ENCODE measurements at regions not wholly inside any gene's neighbourhood (a gene's known extent, or its start where the extent isn't known, plus 50 kb on each side); places are given as distances from the start of the nearest gene placed in this dataset.

DNA sequence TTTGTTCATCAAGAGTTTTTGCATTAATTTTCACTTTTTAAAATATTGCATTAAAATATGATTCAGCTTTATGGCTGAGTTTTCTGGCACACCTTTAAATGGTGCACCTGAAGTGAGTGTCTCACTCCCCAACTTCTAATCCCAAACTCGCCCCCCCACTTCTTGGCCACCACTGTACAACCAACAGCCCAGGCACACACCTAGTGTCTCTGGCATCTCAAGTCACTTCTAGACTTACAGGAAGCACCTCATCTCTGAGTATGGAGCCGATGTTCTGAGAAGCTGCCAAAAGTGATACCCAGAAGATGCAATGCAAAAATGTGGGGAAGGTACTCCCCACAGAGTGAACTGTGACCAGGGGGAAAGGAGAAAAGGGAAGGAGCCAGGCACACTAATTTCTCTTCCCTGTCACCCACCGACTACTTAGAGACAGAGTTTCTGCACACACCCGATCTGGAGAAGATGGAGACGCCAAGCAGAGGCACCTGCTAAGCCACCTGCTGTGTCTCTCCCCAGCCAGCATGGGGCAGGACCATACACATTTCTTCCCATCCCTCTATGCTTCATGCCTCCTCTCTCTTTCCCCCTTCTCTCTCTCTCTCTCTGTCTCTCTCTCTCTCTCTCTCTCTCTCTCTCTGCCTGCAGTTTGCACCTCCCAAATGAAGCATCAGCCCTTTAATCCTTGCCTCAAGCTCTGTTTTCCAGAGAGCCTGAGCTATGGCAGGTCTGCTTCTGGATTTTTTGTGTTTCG is 155.3 kb upstream of the ZNF507 start:
- DNase-seq = no peak

DNA sequence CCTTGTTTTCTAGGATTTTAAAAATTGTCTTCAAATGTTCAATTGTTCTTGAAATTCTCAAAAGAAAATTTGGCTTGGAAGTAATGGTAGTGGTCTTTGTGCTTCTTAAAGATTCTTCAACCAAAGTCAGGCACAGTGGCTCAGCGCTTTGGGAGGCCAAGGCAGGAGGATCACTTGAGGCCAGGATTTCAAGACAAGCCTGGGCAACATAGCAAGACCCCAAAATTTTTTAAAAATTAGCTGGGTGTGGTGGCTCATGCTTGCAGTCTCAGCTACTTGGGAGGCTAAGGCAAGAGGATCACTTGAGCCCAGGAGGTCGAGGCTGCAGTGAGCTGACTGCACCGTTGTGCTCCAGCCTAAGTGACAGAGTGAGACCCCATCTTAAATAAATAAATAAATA is 153.5 kb upstream of the ZNF507 start:
- no peak for DNase-seq

DNA sequence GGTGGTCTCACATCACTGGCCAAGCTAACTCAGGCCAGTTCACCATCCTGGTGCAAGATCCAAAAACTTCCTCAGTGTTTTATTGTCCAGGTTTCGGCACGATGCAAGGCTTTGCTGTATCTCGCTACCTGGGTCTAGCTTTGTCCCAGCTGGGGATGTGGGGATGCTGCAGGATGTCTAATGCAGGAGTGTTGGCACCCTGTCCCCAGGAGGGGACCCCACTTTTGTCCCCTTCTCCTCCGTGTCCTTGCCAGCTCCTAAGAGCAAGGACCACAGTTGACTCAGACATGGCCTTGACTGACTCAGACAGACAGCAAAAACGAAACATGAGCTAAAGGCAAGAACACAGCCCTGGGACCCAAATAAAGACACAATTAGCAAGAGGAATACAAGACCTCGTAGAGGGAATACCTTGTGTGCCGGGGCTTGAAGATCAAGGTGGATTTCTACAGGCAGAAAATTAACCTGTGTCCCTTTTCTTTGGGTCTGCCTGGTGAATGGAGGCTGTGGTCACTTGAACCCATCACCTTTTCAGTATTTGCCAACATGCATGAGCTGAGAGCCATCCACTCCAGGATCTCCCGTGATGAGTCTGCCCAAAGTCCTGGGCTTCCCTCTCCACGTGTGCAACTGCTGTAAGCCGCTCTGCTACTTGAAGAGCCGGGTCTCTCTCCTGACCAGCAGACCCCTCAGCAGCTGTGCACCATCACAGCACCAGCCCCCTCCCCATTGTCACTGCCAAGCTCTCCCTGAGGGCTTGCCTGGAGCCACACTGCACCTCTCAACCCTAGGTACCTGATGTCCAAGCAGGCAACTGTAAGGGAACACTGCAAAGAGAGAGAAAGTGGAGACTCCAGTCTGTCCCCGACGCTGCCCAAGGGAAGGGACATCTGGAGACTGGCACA is 149.5 kb upstream of the ZNF507 start:
- no peak for DNase-seq

DNA sequence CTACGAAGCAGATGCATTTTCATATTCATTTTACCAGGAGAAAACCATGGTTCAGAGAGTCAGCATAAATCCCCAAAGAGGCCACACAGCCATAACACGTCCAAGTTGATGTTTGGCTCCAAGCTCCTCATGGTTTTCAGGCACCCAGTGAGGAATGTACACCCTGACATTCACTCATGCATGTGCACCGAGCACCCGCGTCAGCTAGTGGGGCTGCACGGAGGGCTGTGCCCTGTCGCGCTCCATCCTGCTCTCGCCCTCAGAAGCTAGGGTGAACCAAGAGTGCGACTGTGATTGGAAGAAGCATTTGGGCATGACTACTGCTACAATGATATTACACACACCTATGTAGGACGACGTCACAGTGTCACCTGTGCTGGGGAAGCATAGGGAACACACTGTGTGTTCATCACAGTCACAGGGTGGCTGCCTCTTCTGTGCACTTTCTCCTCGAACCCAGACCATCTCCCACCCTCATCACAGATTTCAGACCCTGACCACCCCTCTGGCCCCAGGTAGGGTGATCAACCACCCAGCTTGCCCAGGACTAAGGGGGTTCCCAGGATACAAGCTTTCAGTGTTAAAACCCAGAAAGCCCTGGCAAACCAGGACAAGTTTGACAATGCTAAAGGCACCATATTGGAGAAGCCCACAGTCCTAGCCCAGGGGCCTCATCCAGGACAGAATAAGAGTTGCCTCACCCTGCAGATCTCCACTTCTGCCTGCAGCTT is 148.6 kb upstream of the ZNF507 start:
- DNase-seq = no peak

DNA sequence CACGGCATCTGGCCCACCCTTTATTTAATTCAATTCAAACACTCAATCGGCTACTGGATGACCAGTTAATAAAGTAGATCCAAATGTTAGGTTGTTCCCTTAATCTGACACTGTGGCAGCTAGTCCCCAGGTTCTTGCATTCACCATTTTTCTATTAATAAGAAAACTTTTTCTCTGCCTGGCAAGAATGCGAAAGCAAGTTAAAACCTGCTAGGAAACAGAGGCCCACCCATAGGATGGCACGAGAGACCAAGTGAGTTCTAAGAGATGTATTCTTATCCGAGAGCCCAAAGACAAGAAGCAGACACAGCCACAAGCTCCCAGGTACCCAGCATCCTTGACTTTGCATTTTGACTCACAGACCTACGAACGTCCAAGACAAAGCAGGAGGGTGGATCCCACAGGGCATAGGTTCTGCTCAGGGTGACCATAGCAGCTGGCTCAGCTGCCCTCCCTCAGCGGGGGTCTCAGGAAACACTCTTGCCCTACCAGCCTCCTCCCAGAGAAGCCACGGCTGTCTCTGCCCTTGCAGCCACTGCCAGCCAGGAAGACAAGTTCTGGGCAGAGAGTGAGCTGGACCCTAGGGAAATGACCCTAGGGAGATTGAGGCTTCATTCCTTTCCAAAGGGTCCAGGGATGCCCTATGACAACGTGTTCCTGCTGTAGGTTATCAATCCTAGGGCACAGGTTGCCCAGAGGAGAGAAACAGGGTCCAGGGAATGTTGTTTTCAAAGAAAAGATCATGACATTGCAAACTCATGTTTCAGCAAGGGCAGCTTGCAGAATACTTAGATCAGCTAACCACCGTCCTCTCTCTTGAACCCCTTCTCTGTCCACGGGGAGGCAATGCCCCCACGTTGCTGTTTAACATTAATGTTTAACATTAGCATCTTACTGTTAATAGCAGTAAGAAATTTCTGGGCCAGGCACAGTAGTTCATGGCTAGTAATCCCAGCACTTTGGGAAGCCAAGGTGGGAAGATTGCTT is 147.2 kb upstream of the ZNF507 start:
- DNase-seq = no peak

DNA sequence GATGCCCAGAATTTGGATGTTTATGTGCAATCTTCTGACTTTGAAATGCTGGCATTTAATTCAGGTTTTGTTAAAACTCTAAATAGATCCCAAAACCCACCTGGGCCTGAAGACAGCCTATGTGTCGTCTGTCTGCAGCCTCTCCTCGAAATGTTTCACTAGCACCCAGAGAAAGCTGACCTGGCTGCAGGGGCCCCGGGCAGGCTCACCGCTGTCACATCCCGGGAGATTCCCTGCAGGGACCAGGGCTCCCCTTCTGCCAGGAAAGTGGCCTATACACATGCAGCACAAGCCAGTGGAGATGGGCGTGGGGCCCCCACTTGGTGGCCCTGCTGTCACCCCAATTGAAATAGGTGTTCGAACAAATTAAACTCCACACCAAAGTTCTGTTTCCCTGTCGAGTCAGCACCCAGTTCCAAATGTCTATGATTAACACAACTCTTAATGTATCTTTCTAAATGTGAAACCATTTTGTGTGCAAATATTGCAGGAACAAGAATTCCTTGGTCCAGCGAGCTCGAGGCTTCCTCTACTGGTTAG is 145.8 kb upstream of the ZNF507 start:
- no peak for DNase-seq

DNA sequence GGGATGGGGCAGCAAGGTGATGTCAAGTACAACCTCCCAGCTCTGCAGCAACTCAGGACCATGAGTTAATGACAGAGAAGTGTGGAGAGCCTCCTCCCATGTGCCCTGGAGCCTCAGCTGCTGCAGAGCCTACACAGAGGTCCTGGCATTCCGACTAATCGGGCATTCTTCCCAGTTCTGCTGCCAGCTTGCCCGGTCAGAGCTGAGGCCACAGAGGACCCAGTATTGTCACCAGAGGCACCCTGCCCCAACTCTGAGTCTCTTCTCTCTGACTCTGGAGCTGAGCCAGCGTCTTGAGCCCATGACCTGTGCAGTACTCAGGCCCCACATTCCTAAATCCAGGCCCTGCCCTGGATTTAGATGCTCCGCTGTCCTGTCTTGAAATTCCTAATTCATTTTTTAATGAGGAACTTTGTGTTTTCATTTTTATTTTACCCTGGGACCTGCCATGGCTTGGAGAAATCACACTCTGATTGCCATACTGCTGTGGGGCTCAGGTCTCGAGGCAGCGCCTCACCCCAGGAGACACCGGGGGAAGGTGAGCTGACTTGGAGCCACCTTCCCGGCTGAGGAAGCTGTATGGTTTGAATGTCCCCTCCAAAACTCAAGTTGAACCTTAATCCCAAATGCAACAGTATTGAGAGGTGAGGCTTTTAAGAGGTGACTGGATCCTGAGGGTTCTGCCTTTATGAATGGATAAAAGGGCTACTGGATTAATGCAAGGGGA is 144.9 kb upstream of the ZNF507 start:
- DNase-seq = no peak

DNA sequence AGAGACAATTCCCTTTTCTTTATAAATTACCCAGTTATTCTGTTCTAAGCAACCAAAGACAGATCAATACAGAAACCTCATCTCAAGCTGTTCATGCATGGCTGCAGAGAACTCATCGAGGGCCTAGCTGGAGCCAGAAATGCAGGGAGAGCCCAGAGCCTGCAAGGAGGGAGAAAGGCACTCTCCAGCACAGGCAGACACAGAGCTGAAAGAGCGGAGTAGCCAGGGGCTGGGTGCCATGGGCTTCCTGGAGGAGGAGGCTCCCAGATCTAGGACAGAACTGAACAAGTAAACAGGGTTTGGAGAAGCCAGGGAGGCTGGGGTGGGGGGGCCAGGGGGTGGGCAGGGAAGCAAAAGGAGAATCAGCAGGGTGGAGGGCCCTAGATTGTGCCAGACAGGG is 144.2 kb upstream of the ZNF507 start:
- DNase-seq = no peak

DNA sequence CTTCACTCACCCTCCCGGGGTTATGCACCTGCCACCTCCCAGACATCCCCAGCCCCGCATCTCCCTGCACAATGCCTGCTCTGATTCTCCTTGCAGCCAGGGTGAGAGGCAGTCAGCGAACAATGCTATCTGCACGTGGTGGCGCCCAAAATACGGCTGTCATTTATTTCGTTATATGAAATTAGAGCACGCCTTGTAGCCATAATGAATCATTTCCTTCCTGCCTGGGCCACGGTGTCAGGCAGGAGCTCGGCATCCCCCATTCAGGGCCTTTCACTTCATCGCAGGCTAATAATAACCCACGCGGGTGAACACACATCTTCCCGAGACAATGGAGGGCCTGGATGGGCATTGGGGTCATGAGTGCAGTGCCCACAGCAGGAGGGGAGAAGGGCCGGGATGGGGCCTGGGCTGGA is 143.8 kb upstream of the ZNF507 start:
- no peak for DNase-seq

DNA sequence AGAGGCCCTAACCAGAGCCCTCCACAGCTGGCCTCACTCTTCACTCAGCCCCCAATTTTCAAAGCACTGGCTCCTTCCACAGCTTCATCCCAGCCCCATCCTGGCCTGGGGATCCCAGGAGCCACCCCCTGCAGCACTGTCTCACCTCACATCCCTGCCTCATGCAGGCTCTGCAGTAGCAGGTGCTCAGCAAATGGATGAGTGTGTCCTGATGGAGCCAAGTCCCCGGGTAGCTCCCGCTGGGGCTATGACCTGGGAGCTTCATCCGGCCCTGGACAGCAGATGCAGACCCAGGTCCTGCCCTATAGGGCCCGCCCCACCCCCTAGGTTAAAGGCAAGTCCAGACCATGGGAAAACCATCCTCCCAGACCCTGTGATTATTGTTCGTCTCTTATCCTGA is 143.2 kb upstream of the ZNF507 start:
- DNase-seq = no peak

DNA sequence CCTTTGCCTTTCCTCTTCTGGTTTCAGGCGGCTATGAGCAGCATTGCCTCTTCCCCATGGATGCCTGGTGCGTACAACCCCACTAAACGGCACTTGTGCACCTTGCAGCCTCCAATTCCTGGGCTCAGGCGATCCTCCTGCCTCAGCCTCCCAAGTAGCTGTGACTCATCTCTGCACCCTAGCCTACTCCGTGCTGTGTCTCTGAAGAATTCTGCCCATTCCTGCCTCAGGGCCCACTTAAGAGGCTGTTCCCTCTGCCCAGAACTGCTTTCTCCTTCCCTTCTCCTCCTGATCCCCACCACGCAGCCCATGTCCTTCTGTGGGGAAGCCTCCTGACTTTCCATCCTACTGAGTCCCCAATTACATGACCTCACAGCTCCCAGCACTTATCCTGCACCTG is 142.2 kb upstream of the ZNF507 start:
- no peak for DNase-seq

DNA sequence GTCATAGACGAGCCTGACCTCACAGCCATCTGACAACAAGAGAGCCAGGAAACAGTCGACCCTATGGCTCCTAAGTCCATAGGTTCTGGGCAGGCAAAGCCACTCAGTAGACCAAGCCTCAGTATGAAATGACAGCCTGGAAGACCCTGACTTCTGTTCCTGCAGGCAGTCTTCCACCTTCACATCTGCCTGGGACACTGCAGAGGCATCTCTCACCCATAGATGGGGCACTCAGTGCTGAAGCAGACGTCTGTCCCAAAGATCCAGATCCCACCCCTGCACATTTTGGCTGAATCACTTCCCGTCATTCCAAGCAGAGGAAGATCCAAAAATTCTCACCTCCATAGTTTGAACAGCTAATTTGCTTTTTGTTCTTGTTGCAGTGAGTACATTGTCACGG is 139.3 kb upstream of the ZNF507 start:
- DNase-seq = no peak

DNA sequence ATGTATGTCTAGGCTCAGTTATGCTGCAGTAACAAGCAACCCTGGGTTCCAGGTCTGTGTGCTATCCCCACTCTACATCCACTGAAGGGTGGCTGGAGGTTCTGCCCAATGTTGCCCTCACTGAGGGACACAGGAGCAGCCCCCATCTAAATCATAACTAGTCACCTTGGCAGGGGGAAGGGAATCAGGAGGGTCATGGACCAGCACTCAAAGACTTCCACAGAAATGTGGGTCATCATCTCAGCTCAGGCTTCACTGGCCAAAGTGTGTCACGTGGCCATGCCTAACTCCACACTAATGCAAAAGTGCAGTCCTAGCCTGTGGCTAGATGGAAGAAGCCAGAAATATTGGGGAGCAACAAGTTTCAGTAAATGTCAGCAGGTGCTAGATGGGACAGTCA is 137.3 kb upstream of the ZNF507 start:
- no peak for DNase-seq

DNA sequence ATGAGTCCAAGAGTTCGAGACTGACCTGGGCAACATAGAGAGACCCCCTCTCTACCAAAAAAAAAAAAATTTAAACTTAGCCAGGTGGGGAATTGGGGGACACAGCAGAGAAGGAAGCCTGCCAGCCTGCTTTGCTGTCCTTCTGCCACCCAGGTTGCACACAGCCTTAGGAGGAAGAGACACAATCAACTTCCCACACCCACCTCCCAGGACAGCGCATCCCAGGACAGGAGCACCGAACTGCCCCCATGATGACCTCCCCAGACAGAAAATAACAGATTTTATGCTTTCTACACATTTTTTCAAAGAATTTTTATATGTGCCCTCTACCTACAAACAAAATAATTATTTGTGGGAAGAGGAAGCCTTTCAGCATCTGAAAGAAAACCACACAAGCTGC is 126.0 kb upstream of the ZNF507 start:
- DNase-seq = no peak

DNA sequence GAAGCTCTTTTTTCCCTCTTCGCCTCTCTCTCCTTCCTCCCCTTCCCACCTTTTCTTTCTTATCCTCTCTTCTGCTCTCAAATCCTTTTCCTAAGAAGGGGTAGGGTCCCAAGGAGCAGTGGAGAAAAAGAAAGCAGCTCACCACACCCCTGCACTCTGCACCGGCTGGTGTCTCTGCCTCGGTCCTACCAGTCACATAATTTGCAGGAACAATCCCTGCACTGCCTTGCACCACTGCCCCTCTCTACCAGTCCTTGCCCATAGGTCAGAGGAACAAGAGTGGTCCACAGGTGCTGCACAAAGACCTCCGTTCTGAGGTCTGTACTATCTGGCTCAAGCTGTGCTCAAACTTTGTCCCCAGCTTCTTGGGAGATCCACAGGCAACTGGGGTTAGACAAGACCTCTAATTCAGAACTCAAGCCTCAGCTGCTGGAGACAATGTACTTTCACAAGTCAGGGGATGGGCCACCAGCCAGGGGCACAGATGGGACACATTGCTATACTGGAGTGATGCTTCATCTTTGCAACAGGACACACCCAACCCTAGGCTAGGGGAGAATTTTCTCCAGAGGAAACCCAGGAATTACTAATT is 125.4 kb upstream of the ZNF507 start:
- DNase-seq = no peak

DNA sequence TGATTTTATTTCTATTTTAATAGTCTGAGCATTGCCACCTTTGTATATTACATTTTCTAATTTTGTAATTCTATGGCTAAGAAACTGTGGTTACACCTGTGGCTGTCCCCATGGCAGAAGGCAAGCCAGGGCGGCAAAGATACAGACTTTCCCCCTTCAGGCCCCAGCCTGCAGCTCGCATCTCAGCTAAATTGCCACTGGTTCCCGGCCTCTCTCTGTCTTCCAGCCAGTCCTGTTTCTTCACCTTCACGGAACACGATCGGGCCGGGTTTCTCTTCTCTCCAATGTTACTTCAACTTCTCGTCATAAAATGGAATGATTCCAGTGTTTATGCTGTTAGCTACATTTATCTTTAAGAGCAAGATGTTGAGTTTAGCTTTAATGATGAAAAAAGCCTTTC is 124.5 kb upstream of the ZNF507 start:
- DNase-seq = no peak

DNA sequence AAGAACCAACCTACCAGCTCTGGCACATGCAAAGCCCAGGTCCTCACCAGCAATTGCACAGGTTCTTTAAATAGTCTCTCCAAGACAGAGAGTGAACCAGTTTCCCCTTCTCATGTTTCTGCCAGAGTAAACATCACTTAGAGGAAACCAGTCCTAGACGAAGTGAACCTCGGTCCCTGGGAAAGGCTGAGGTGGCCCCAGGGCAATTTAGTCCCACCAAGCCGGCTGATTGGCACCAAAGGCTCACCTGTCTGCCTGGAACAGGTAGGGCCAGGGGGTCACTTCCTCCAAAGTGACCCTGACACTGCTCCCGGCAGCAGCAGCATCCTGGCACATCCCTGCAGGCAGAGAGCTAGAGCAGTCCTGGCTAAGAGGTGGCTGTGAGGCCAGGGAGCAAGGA is 122.9 kb upstream of the ZNF507 start:
- no peak for DNase-seq

DNA sequence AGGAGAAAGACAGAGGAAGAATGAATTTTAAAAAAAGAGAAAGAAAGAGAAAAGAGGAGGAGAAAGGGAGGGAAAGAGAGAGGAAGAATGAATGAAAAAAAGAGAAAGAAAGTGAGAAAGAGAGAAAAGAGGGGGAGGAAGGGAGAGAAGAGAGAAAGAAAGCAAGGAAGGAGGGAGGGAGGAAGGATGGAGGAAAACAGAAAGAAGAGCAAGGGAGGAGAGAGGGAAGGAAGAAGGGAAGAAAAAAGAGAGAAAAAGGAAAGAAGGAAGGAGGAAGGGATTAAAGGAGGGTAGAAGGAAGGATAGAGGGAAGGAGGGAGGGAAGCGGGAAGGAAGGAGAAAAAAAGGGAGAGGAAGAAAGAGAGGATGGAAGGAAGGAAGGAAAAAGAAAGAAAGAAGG is 122.3 kb upstream of the ZNF507 start:
- DNase-seq = no peak

DNA sequence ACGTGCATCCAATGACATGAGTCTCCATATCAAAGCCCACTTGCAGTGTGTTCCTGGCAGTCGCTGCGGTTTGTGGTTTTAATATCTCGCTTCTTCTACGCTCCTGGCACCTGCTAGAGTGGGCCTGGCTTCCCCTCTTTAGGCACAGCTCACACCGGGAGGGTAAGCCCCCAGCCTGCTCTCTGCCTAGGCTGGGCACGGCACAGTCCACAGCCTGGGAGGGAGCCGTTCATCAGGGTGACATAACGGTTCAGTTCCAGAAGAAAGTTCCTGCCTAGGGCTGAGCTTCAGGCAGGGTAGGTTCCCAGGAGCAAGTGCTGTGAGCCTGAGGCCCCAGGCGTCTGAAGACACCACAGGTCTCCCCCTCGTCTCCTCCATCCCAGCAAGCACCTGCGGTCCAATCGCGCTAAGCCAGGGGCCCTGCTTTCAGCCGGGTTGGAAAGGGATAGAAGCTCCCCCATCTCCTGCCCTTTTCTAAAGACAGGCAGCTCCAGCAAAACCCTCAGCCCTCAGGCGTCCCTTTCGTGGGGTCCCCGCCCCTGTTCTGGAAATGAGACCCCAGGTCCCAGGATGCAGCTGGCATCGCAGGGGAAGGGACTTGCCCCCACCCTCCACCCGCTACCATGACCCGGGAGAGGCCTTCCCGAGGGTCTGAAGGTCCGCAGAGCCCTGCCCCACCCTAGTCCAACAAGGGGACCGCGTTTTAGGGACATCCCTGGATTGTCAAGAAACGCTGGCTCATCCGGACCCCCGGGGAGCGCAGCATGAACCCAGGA is 121.6 kb upstream of the ZNF507 start:
- no peak for DNase-seq
